ENCODE measurements at regions not wholly inside any gene's neighbourhood (a gene's known extent, or its start where the extent isn't known, plus 50 kb on each side); places are given as distances from the start of the nearest gene placed in this dataset.
"Not testable (repeated sequence)": the region's sequence is repeated elsewhere in the genome, so short reads cannot be mapped to it uniquely, and the experiment has no call there.

GRCh38 chr10:29797616-29798015, 162.8 kb upstream of the SVIL start:
- DNase-seq: no peak

- no peak for DNase-seq
Observed at GRCh38 chr10:29795850-29796249, 161.1 kb upstream of the SVIL start.

- no peak for DNase-seq
Observed at GRCh38 chr10:29794776-29795611, 160.2 kb upstream of the SVIL start.

- DNase-seq: no peak
Observed at GRCh38 chr10:29791773-29792172, 157.0 kb upstream of the SVIL start.

GRCh38 chr10:29790207-29790606, 155.4 kb upstream of the SVIL start:
- no peak for DNase-seq

GRCh38 chr10:29788113-29788512, 153.3 kb upstream of the SVIL start:
- DNase-seq: no peak

GRCh38 chr10:29785701-29786100, 150.9 kb upstream of the SVIL start:
- no peak for DNase-seq

GRCh38 chr10:29784175-29784773, 149.5 kb upstream of the SVIL start:
- no peak for DNase-seq

GRCh38 chr10:29783201-29783947, 148.6 kb upstream of the SVIL start:
- no peak for DNase-seq

GRCh38 chr10:29780639-29781038, 145.9 kb upstream of the SVIL start:
- no peak for DNase-seq

- no peak for DNase-seq
Observed at GRCh38 chr10:29780096-29780495, 145.3 kb upstream of the SVIL start.

- no peak for DNase-seq
Observed at GRCh38 chr10:29776246-29776645, 141.5 kb upstream of the SVIL start.

- no peak for DNase-seq
Observed at GRCh38 chr10:29774475-29774874, 139.7 kb upstream of the SVIL start.

GRCh38 chr10:29773675-29774091, 138.9 kb upstream of the SVIL start:
- DNase-seq: no peak

GRCh38 chr10:29772403-29772802, 137.6 kb upstream of the SVIL start:
- no peak for DNase-seq

- no peak for DNase-seq
Observed at GRCh38 chr10:29771376-29771775, 136.6 kb upstream of the SVIL start.

GRCh38 chr10:29769277-29769676, 134.5 kb upstream of the SVIL start:
- DNase-seq: not testable (repeated sequence)

- DNase-seq: no peak
Observed at GRCh38 chr10:29767968-29768367, 133.2 kb upstream of the SVIL start.

- DNase-seq: no peak
Observed at GRCh38 chr10:29766753-29767152, 132.0 kb upstream of the SVIL start.

- DNase-seq: no peak
Observed at GRCh38 chr10:29765330-29765729, 130.6 kb upstream of the SVIL start.

GRCh38 chr10:29763396-29763795, 128.6 kb upstream of the SVIL start:
- DNase-seq: no peak

- no peak for DNase-seq
Observed at GRCh38 chr10:29761916-29762315, 127.1 kb upstream of the SVIL start.
